ENCODE measurements at regions not wholly inside any gene's neighbourhood (a gene's known extent, or its start where the extent isn't known, plus 50 kb on each side); places are given as distances from the start of the nearest gene placed in this dataset.

GRCh38 chr5:174789596-174789995 is 65.2 kb downstream of the MSX2 start:
- TF ChIP-seq CREB5 (CRISPR knock-in tag; IDR thresholded peaks at IDR 0.05; ENCODE audit: low read depth) (no peak), RARB (CRISPR knock-in tag; IDR thresholded peaks at IDR 0.05) (no peak), ARNTL (CRISPR knock-in tag; IDR thresholded peaks at IDR 0.05; ENCODE audit: borderline replicate concordance, low read depth) (no peak), GLIS3 (CRISPR knock-in tag; IDR thresholded peaks at IDR 0.05) (no peak), BACH2 (CRISPR knock-in tag; IDR thresholded peaks at IDR 0.05; ENCODE audit: borderline replicate concordance) (no peak), ZNF565 (CRISPR knock-in tag; conservative IDR thresholded peaks at IDR 0.05; ENCODE audit: low read depth) (no peak), PATZ1 (CRISPR knock-in tag; IDR thresholded peaks at IDR 0.05; ENCODE audit: borderline replicate concordance) (no peak), ESRRG (CRISPR knock-in tag; IDR thresholded peaks at IDR 0.05) (no peak), TOX (CRISPR knock-in tag; IDR thresholded peaks at IDR 0.05; ENCODE audit: borderline replicate concordance) (no peak)
